ENCODE measurements at regions not wholly inside any gene's neighbourhood (a gene's known extent, or its start where the extent isn't known, plus 50 kb on each side); places are given as distances from the start of the nearest gene placed in this dataset.

- no peak for DNase-seq (ENCODE audit: extremely low read depth, low read depth)
Observed at GRCh38 chr3:99503350-99503749, 135.0 kb upstream of the COL8A1 start.

GRCh38 chr3:99502871-99503270 is 135.5 kb upstream of the COL8A1 start:
- no peak for DNase-seq (ENCODE audit: extremely low read depth, low read depth)

GRCh38 chr3:99500485-99500884 is 137.9 kb upstream of the COL8A1 start:
- no peak for DNase-seq (ENCODE audit: extremely low read depth, low read depth)

- peak; percentile 67 for DNase-seq (ENCODE audit: extremely low read depth, low read depth)
Observed at GRCh38 chr3:99499235-99500158, 138.9 kb upstream of the COL8A1 start.

GRCh38 chr3:99498550-99499234 is 139.7 kb upstream of the COL8A1 start:
- DNase-seq (ENCODE audit: extremely low read depth, low read depth): no peak

GRCh38 chr3:99487894-99488293 is 150.5 kb upstream of the COL8A1 start:
- no peak for DNase-seq (ENCODE audit: extremely low read depth, low read depth)

- DNase-seq (ENCODE audit: extremely low read depth, low read depth): no peak
Observed at GRCh38 chr3:99485286-99485685, 153.1 kb upstream of the COL8A1 start.

GRCh38 chr3:99484871-99485270 is 153.5 kb upstream of the COL8A1 start:
- DNase-seq (ENCODE audit: extremely low read depth, low read depth): no peak

- DNase-seq (ENCODE audit: extremely low read depth, low read depth): no peak
Observed at GRCh38 chr3:99483841-99484240, 154.6 kb upstream of the COL8A1 start.

GRCh38 chr3:99482191-99482590 is 156.2 kb upstream of the COL8A1 start:
- no peak for DNase-seq (ENCODE audit: extremely low read depth, low read depth)

GRCh38 chr3:99481561-99481960 is 156.8 kb upstream of the COL8A1 start:
- DNase-seq (ENCODE audit: extremely low read depth, low read depth): no peak

- DNase-seq (ENCODE audit: extremely low read depth, low read depth): no peak
Observed at GRCh38 chr3:99479768-99480167, 158.6 kb upstream of the COL8A1 start.

GRCh38 chr3:99477650-99478049 is 160.7 kb upstream of the COL8A1 start:
- no peak for DNase-seq (ENCODE audit: extremely low read depth, low read depth)

- no peak for DNase-seq (ENCODE audit: extremely low read depth, low read depth)
Observed at GRCh38 chr3:99475229-99475628, 163.2 kb upstream of the COL8A1 start.

- DNase-seq (ENCODE audit: extremely low read depth, low read depth): no peak
Observed at GRCh38 chr3:99474776-99475175, 163.6 kb upstream of the COL8A1 start.

- DNase-seq (ENCODE audit: extremely low read depth, low read depth): no peak
Observed at GRCh38 chr3:99473321-99473751, 165.1 kb upstream of the COL8A1 start.

- DNase-seq (ENCODE audit: extremely low read depth, low read depth): no peak
Observed at GRCh38 chr3:99472385-99472784, 166.0 kb upstream of the COL8A1 start.

GRCh38 chr3:99471353-99472323 is 166.8 kb upstream of the COL8A1 start:
- no peak for DNase-seq (ENCODE audit: extremely low read depth, low read depth)

- DNase-seq (ENCODE audit: extremely low read depth, low read depth): no peak
Observed at GRCh38 chr3:99470841-99471240, 167.6 kb upstream of the COL8A1 start.

GRCh38 chr3:99468918-99469317 is 169.5 kb upstream of the COL8A1 start:
- no peak for DNase-seq (ENCODE audit: extremely low read depth, low read depth)

- no peak for DNase-seq (ENCODE audit: extremely low read depth, low read depth)
Observed at GRCh38 chr3:99467420-99467819, 171.0 kb upstream of the COL8A1 start.
